ENCODE measurements at regions not wholly inside any gene's neighbourhood (a gene's known extent, or its start where the extent isn't known, plus 50 kb on each side); places are given as distances from the start of the nearest gene placed in this dataset.

- H3K4me3 ChIP-seq (ENCODE audit: low read length) = no peak overlapping the region
- TF ChIP-seq, protein P1, sequence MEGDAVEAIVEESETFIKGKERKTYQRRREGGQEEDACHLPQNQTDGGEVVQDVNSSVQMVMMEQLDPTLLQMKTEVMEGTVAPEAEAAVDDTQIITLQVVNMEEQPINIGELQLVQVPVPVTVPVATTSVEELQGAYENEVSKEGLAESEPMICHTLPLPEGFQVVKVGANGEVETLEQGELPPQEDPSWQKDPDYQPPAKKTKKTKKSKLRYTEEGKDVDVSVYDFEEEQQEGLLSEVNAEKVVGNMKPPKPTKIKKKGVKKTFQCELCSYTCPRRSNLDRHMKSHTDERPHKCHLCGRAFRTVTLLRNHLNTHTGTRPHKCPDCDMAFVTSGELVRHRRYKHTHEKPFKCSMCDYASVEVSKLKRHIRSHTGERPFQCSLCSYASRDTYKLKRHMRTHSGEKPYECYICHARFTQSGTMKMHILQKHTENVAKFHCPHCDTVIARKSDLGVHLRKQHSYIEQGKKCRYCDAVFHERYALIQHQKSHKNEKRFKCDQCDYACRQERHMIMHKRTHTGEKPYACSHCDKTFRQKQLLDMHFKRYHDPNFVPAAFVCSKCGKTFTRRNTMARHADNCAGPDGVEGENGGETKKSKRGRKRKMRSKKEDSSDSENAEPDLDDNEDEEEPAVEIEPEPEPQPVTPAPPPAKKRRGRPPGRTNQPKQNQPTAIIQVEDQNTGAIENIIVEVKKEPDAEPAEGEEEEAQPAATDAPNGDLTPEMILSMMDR (conservative IDR thresholded peaks at IDR 0.05; ENCODE audit: low read depth, low read length) = peak; percentile 93
- no peak for DNase-seq (ENCODE audit: low read depth)
Measured at GRCh38 chr5:174910245-174910737, 185.9 kb downstream of the MSX2 start.

DNA sequence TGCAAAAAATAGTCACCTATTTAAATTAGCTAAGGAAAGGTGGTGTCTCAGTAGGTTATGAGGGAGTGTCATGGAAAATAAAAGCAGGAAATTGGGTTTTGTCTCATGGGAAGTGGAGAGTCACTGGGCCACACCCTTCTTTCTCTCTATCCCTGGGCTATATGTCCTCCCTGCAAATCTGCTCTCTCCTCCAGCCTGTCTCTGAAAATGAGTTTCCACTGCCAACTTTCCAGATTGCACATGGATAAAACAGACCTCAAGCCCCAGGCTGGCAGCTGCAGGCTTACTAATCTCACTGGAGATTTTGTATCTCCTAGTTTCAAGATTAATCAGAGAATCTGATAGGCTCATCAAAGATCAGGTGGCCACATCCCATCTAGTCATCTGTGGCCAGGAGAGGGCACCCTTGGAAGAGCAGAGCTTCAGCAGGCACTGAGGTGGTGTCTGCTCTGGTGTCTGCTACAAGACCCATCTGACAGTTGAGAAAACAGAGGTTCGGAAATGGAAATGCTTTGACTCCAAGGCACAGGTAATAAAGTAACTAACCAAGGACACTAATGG is 178.9 kb downstream of the MSX2 start:
- H3K4me3 ChIP-seq (ENCODE audit: low read length) = no peak overlapping the region
- DNase-seq (ENCODE audit: low read depth) = no peak
- TF ChIP-seq, protein P1 (conservative IDR thresholded peaks at IDR 0.05; ENCODE audit: low read depth, low read length) = no peak

GRCh38 chr5:174901336-174901735 is 177.0 kb downstream of the MSX2 start:
- TF ChIP-seq, protein P1 (conservative IDR thresholded peaks at IDR 0.05; ENCODE audit: low read depth, low read length) = no peak
- no peak for DNase-seq (ENCODE audit: low read depth)
- no peak overlapping the region for H3K4me3 ChIP-seq (ENCODE audit: low read length)

GRCh38 chr5:174900240-174900865 is 176.0 kb downstream of the MSX2 start:
- TF ChIP-seq, protein P1 (conservative IDR thresholded peaks at IDR 0.05; ENCODE audit: low read depth, low read length) = no peak
- no peak for DNase-seq (ENCODE audit: low read depth)
- H3K4me3 ChIP-seq (ENCODE audit: low read length) = no peak overlapping the region

DNA sequence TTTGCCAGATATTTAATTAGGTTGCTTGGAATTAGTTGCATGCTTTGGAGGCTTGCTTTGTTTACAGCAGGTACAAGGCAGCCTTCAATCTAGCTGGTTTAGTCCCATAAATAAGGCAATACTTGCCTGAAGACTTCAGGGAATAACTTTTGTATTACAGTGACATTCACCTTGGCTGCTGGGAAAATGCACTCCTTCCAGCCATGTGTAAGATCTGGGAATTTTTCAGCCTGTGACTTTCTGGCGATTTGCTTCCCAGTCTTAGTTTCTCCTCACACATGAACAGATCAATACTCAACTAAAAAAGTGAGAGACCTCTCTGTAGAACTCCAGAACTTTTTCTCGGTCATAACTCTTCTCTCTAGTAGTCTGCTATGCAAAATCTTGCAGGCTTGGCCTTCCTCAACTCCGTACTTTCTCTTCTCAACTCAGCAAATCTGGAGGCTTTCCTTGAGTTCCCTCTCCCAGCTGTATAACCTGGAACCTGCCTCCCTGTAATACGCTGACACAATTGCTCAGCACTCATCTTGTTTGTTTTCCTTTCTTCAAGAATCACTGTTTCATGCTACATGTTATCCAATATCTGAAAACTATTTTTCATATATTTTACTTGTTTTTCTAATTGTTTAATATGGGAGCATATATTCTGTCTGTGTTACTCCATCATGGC is 173.0 kb downstream of the MSX2 start:
- DNase-seq (ENCODE audit: low read depth) = no peak
- no peak overlapping the region for H3K4me3 ChIP-seq (ENCODE audit: low read length)
- TF ChIP-seq, protein P1 (conservative IDR thresholded peaks at IDR 0.05; ENCODE audit: low read depth, low read length) = no peak

DNA sequence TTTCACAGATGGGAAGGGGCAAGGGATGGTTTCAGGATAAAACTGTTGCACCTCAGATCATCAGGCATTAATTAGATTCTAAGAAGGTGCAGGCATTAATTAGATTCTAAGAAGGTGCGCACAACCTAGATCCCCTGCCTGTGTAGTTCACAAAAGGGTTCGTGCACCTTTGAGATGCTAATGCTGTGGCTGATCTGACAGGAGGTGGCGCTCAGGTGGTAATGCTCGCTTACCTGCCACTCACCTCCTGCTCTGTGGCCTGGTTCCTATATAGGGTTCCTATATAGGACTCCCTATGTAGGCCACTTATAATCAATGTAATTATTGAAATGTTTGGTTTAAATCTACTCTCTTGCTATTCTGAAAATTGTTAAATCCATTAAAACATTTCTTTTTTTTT is 171.0 kb downstream of the MSX2 start:
- TF ChIP-seq, protein P1 (conservative IDR thresholded peaks at IDR 0.05; ENCODE audit: low read depth, low read length) = no peak
- no peak for DNase-seq (ENCODE audit: low read depth)
- H3K4me3 ChIP-seq (ENCODE audit: low read length) = no peak overlapping the region
